ENCODE measurements at regions not wholly inside any gene's neighbourhood (a gene's known extent, or its start where the extent isn't known, plus 50 kb on each side); places are given as distances from the start of the nearest gene placed in this dataset.

- POLR2A ChIA-PET, result no interaction called here
- no peaks in the 10 kb centered on the region; the same call in 1 of the 2 replicates for H3K4me1 ChIP-seq (ENCODE audit: control insufficient read depth, insufficient read depth, low read length)
Measured at GRCh38 chr2:226052772-226053416, 653.4 kb downstream of the NYAP2 start.

GRCh38 chr2:226050822-226051221 is 651.3 kb downstream of the NYAP2 start:
- Histone ChIP-seq H3K4me3 (ENCODE audit: low read depth, low read length) (no peak overlapping the region), H3K27ac (ENCODE audit: extremely low read depth, low read depth, low read length) (no peak overlapping the region), H3K36me3 (ENCODE audit: control insufficient read depth in 2 of 2, insufficient read depth in 1 of 2, low read length in 2 of 2) (no peaks in the 10 kb centered on the region), H3K9me3 (ENCODE audit: control insufficient read depth, insufficient read depth, low read depth, low read length) (no peaks in the 10 kb centered on the region), H3K4me1 (ENCODE audit: control insufficient read depth, insufficient read depth, low read length) (no peaks in the 10 kb centered on the region; the same call in 1 of the 2 replicates)
- POLR2A ChIA-PET, result no interaction called here
- CTCF ChIA-PET, result no interaction called here
- TF ChIP-seq ZNF580 (tag by site-specific recombination; IDR thresholded peaks at IDR 0.05) (no peak), ZNF621 (tag by site-specific recombination; IDR thresholded peaks at IDR 0.05) (no peak), ZNF768 (tag by site-specific recombination; IDR thresholded peaks at IDR 0.05) (no peak), YY1 (tag by site-specific recombination; IDR thresholded peaks at IDR 0.05) (no peak), ZEB2 (tag by site-specific recombination; IDR thresholded peaks at IDR 0.05) (no peak), SETDB1 (IDR thresholded peaks at IDR 0.05; ENCODE audit: insufficient read length, low read length) (no peak), REST (tag by site-specific recombination; IDR thresholded peaks at IDR 0.05) (no peak), ZNF560 (tag by site-specific recombination; IDR thresholded peaks at IDR 0.05; ENCODE audit: borderline replicate concordance) (no peak), ZNF626 (tag by site-specific recombination; IDR thresholded peaks at IDR 0.05) (no peak), ZNF239 (tag by site-specific recombination; IDR thresholded peaks at IDR 0.05) (no peak), ZSCAN30 (tag by site-specific recombination; IDR thresholded peaks at IDR 0.05) (no peak)

More at GRCh38 chr2:226052772-226053416, 653.4 kb downstream of the NYAP2 start:
- Histone ChIP-seq H3K36me3 (ENCODE audit: control insufficient read depth in 2 of 2, insufficient read depth in 1 of 2, low read length in 2 of 2) (no peaks in the 10 kb centered on the region), H3K4me3 (ENCODE audit: low read depth, low read length) (no peak overlapping the region), H3K27ac (ENCODE audit: extremely low read depth, low read depth, low read length) (no peak overlapping the region), H3K9me3 (ENCODE audit: control insufficient read depth, insufficient read depth, low read depth, low read length) (no peaks in the 10 kb centered on the region)
- no peak for TF ChIP-seq MYNN (tag by site-specific recombination; IDR thresholded peaks at IDR 0.05; ENCODE audit: borderline replicate concordance)
- no peak for TF ChIP-seq BCL6B (tag by site-specific recombination; IDR thresholded peaks at IDR 0.05)
- no peak for TF ChIP-seq ZNF274 (IDR thresholded peaks at IDR 0.05; ENCODE audit: low read length)
- no peak for TF ChIP-seq ZNF274 (tag by site-specific recombination; IDR thresholded peaks at IDR 0.05; ENCODE audit: borderline replicate concordance)
- no peak for TF ChIP-seq ZNF610 (tag by site-specific recombination; IDR thresholded peaks at IDR 0.05; ENCODE audit: borderline replicate concordance)
- no peak for TF ChIP-seq ZNF302 (tag by site-specific recombination; IDR thresholded peaks at IDR 0.05; ENCODE audit: low read depth)
- no peak for TF ChIP-seq ZSCAN16 (tag by site-specific recombination; IDR thresholded peaks at IDR 0.05)
- TF ChIP-seq ZBTB49 (tag by site-specific recombination; IDR thresholded peaks at IDR 0.05; ENCODE audit: low read depth), result no peak
- TF ChIP-seq ZNF48 (tag by site-specific recombination; IDR thresholded peaks at IDR 0.05), result no peak
- TF ChIP-seq ZNF114 (tag by site-specific recombination; IDR thresholded peaks at IDR 0.05), result no peak
- no peak for TF ChIP-seq SETDB1 (IDR thresholded peaks at IDR 0.05; ENCODE audit: insufficient read length, low read length)
- TF ChIP-seq ZNF639 (tag by site-specific recombination; IDR thresholded peaks at IDR 0.05), result no peak
- CTCF ChIA-PET, result interaction anchor here (0.7 kb wide), 1 partner anchor 98 kb away, joined by 4 read pairs; no protein-coding TSS in a partner anchor
